DMS79 (cell line): ENCODE measurements at regions not wholly inside any gene's neighbourhood (a gene's known extent, or its start where the extent isn't known, plus 50 kb on each side); places are given as distances from the start of the nearest gene placed in this dataset.

Experiments used
- DNase-seq: peaks from one replicate; lab custom pipeline; 2025; lab: John Stamatoyannopoulos, UW

DNA sequence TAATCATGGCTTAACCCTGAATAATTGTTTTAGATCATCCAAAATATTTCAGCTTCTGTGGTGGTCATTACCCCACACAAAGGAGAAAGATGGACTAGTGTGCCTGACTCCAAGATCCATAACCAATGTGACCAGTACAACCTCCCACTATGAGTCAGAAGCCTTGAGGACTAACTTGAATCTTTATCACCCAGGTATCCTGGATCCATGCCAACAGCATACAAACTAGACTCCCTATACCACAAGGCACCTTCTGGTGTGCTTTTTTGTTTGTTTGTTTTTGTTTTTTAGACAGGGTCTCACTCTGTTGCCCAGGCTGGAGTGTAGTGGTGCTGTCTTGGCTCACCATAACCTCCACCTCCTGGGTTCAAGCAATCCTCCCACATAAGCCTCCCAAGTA is 317.7 kb downstream of the VPS13C start:
- DNase-seq = no peak

DNA sequence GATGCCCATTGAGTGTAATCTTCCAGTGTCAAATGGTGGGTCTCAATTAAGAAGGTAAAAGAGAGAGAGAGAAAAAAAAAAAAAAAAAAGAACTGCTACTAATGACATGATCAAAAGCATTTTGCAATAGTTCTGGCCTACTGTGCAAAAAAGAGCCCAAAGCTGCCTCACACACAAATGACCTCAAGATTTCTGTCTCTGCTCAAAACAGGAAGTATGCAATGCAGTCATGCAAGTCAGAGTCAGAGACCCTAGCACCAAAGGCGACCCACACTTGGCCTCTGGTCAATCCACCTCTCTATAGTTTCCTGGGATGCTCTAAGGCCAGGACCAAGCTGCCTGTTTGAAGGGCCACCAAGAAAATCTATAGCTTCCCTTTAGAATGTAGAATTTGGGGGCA is 323.5 kb downstream of the VPS13C start:
- no peak for DNase-seq

DNA sequence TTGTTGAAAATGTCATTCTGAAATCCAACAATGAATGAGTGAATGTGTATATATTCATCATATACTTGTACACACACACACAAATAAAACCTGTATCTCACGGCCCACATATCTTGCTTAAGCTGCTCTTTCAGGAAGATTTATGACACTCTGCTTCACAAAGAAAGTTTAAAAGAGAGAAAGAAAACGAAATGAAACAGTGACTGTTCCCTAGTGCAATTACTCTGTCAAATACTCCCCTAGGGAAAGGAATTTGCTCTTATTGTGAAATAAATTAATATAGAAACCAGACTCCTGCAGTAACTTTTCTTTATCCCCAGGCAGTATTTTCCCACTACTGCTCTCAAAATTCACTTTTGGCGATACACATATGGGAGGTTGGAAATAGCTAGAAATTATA is 329.1 kb downstream of the VPS13C start:
- DNase-seq = no peak

DNA sequence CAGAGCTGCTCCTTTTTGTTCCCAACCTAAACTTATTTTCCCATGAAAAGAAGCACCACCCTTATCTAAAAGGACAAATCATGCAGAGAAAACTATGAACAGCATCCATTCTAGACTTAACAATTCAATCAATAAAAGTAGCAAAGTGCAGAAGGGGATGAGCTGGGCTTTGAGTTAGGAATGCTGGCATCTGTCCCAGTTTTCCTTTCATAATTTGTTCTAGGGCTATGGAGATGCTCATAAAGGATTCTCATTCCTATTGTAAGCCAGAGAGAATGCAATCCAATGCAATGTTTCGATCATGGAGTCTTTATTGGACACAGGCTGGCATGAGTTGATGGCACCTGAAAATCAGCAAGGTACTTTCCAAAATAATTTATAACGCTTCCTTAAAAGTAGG is 330.6 kb downstream of the VPS13C start:
- DNase-seq = no peak

DNA sequence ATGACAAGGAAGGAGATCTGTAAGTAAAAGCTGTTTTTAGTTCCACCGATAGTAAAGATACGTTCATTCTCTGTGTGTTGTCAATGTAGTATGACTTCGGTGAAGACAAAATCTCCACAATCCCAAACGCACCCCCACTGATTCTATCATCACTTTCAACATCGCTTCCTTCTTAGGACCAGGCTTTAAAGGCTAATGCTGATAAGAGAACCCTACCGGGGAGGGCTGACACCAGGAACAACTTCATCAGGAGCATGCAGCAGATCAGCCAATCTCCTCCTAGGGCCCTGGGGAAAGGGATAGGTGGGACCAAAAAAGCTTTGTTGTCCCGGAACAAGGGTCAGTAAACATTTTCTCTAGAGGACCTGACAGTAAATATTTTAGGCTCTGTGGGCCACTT is 334.1 kb downstream of the VPS13C start:
- no peak for DNase-seq

DNA sequence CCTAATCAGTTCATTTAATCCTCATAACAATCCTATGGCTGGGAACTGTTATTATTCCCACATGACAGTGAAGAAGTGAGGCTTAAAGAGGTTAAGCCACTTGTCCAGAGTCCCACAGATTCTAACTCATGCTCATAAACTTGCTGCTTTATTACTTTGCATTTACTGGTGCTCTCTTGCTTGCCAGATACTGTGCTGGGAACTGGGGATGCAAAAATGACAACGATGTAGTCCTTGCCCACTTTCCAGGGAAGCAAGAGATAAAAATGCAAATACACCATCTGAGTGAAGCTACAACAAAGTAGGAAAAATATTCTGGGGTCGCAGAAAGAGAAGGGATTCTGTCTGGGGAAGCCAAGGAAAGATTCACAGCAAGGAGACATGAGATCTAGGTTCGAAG is 335.0 kb downstream of the VPS13C start:
- no peak for DNase-seq

DNA sequence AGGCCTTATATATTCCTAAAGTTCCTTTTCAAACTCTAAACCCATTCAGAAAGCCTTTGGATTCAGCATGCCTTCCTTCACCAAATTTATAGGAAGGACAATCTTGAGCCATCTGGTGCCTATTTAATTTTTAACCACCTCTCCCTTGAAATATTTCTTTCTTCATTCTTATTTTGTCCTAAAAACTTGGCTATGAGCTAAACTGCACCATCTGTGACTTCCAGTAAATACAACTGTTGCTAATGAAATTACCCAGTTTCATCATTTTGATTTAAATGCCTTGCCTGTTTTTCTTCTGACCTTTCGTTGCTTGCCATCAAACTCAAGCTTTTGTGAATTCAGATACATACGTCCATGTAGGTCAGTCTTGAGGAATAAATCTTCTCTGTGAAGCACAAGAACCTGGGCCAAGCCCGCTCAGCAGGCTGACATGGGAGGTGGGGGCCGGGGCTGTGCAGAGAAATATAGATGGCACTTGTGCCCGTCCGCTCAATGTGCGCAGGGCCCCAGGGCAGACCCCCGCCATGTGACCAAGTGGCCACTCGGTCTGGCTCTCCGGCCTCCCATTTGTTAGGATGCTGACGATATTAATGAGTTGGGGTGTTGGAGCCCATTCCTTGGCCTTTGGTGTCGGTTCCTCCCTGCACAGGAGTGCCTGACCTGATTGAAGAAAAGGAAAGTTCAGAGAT is 335.9 kb downstream of the VPS13C start:
- DNase-seq = no peak

DNA sequence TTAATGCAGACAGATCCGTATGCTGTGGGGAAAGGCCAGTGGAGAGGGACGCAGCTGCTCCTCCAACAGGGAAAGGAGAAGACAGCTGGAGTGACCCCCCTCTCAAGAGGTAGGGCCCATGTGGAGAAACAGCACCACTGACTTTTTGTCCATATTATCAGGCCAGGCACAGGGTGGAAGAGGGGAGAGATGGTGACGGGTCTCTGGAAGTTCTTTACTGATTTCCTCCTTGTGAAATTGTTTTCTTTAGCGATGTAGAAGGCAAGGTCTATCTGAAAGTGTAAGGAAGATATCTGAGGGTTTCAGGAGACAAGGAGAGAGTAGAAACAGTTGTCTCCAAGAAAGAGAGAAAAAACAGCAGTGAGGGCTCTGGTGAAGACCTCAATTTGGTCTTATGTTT is 338.8 kb downstream of the VPS13C start:
- no peak for DNase-seq

DNA sequence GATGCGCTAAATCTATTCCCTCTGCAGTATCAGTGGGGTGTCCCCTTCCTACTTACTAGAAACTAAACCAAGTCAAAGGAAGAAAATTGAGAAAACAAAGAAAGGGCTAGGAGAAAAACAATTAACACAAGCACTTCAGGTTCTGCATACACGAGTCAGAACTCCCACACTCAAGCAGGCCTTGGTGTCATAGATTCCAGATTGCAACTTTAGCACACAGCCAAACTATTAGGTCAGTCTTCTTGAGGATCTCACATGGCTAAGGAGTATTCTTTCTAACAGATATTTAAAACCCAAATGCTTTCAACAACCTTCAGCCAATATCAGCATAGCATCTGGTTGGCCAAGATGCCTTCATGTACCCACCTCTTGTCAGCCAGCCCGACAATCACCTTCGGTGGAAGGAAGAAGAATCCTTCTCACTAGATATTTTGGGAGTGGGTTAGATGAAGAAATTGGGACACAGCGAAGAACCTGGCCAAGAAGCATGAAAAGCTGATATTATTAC is 340.0 kb downstream of the VPS13C start:
- no peak for DNase-seq

DNA sequence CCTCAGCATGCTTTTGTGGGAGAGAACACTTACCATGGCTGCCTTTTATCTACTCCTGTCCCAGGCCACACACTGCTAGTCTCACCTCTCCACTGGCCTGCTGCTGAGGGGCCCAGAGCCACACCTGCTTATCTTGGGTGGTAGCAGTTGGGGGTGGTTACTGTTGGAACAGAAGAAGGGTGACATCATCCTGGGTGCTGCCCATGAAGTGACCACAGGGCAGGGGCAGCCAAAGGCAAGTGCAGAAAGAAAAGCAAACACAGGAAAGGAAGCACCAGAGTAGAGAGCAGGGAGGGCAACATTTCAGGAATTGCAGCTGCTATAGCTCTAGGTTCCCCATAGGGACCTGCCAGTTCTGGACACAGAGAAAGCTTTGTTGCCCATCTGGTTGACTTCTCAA is 345.2 kb downstream of the VPS13C start:
- DNase-seq = no peak

DNA sequence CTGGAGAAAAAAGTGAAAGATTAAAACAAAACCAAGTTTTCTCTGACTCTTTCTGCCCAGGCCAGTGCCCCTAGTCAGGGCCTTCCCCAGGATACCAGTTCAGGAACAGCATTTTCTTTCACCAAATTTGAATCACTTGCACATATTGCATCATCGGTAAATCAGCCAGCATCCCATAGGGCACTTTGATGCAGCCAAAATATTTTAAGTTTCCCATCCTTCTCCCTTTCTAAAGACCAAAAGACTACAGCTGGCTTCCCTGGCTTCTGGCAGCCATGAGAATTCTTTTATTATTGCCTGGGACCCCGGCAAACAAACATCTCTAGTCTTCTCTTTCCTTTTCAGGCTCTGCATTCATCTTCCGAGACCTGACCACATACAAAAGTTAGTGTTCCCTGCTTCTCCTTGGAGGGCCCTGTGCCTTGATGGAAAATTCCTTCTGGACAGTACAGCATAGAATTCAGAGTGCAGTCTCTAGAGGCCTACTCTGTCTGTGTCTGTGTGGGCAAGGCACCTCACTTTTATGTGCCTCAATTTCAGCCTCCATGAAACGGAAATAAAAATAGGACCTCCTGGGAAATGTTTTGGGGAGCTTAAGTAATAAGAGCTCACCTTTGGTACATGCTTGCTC is 348.0 kb downstream of the VPS13C start:
- no peak for DNase-seq

DNA sequence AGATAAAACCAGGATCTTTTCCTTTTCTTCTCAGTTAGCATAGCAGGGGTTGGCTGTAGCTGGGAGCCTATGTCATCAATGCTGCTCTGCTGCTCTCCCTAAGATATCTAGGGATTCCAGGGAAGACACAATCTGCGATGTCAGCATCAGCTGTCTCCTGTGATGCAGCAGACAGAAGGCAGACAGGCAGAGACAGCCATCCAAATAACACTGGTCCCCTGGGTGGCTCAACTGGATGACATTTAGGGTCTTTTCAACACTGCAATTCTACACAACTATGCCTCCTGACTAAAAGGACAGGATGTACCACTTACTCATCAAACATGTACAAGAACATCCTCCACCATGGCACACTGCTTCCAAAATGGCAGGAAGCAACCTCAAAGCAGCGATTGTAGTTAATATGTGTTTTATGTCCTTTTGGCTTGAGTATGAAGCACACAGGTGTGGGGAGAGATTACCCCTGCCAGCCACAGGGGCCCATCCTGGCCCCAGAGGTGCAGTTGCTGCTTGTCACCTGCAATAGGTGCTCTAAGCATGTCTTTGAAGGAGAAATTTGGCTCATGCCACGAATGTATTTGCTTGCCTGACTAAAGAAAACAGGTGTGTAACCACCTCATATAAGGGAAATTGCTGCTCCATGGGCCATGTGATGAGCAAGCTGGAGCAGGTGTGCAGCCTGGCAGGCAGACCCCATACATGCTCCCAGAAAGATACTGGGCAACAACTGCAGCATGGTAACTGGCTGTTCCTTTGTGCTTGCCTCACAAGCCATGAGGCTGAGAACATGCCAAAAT is 357.8 kb downstream of the VPS13C start:
- no peak for DNase-seq

DNA sequence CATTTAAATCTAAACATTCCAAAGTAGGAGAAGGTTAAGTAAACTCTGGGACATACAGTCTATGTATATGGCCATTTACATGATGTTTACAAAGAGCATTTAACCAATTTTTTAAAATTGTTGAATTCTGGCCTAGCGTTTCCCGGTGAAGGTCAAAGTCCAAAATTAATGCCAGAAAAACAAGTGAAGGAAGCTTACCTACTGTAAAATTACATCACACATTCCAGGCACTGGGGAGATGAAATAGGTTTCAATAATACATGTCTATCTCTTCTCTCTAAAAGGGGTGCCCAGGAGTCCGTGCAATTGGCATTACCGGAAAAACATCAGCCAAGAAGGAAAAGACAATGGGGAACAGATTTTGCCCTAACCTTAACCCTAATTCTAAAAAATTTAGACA is 358.8 kb downstream of the VPS13C start:
- no peak for DNase-seq

DNA sequence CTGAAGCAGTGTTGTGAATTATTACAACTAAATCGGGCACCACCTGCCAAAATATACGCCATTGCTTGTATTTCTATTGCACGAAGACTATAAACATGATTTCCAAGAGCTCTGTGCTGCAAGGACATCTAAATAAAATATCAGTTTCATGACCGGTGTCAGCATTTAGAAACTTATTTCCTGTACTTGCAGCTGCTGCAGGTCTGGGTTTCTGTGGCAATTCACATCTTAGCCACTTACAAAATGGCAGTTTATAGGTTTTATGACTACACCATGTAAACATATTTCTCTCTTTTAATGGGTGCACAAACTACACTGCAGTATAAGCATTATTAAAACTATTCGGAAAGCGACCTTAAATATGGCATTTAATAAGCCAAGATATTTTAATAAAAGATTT is 359.4 kb downstream of the VPS13C start:
- DNase-seq = no peak

DNA sequence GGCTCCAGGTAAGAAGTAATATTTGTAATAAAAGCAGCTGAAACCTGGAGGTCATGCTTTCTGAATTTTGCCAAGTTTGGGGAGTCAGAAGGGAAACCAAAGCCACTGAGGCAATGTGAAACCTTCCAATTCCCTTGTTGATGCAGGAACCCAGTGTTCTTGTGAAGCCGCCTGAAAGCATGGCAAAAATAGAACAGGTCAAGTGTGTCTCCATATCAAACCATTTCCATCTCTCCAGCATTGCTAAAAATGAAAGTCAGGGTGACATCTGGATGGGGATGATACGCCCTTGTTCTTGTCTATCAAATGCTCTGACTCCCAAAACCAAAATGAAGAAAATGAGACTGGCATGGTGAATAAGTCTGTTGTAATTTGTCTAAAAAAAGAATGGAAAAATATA is 362.5 kb downstream of the VPS13C start:
- DNase-seq = no peak

DNA sequence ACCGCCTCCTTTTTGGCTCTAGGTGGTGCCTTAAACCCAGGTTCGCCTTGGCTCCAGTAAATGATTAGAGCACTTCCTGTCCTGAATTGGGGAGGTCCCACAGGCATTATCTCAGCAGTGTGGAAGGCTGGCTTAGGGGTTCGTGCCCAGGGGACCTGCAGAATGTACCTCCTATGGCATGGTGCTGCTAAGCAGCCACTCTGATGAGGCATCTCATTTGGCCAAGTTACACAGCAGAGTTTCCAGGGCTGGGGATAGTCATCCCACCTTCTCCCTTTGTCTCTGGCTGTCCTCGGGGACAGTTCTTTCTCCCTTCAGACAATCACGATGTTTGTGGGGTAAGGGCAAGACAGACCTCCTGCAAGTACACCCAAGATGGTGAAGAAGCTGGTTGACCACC is 371.2 kb downstream of the VPS13C start:
- DNase-seq = no peak

DNA sequence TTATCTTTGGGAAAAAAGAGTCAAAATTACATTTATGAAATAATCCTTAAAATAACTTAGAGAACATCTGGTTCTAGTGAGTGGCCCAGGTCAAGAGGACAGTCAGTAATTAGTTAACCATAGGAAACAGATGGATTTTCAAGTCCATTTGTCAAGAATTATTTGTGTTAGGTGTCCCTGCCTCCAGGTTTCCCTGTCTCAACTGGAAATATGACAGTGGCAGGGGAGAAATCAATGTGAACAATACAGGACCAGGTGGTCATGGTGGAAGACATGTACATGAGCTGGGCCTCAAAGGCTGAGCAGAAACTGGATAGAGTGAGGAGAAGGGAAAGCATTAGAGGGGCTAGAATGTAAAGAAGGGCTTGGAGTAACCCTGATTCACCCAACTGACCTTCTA is 372.6 kb downstream of the VPS13C start:
- DNase-seq = no peak

DNA sequence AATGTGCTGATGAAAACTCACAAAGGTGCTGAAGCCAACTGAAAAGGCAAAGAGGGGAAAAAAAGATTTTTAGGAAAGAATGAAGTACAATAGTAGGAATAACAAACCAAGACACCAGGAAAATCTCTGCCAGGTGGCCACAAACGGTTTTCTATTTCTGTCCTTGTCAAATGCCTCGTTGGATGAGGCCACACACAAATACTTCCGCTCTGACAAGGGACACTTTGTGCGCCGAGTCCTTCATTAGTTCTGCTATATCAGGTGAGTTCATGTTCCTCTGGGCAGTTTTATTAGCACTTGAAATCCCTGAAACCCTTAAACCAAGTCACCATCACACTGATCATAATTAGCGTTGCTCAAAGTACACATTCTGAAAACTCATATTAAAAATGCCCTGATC is 373.1 kb downstream of the VPS13C start:
- DNase-seq = no peak

DNA sequence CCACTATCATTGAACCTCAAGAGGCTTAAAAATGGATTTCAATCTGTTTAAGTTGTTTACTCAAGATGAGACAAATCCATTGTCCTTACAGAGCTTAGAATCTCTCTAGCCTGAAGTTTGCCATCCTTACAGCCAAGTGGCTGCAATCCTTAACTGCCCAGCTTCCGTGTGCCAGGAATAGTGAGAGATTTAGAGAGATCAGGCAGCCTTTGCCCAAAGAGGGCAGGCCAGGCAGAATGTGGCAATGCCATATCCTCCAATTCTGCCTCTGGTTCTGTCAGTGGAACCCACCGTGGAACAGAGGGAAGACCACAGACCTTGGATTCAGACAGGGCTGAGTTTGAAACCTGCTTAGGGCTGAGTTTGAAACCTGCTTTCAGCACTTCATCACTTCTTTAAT is 374.3 kb downstream of the VPS13C start:
- DNase-seq = no peak

DNA sequence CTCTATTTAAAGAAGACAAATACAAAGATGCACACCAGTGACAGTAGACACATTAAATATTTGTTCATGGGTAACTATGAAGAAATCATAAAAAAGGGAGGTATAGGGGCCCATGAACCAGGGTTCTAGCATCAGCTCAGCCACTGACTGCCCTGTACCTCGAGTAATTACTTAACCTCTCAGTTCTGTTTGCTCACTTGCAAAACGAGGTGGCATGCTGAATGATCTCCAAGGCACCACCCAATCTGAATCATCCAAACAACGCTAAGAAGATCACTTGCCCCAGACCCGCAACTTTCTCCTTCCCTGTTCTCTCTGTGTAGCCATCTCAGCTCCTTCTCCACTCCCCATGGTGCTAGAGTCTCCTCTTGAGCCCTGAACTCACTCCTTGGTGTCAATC is 374.7 kb downstream of the VPS13C start:
- DNase-seq = no peak

DNA sequence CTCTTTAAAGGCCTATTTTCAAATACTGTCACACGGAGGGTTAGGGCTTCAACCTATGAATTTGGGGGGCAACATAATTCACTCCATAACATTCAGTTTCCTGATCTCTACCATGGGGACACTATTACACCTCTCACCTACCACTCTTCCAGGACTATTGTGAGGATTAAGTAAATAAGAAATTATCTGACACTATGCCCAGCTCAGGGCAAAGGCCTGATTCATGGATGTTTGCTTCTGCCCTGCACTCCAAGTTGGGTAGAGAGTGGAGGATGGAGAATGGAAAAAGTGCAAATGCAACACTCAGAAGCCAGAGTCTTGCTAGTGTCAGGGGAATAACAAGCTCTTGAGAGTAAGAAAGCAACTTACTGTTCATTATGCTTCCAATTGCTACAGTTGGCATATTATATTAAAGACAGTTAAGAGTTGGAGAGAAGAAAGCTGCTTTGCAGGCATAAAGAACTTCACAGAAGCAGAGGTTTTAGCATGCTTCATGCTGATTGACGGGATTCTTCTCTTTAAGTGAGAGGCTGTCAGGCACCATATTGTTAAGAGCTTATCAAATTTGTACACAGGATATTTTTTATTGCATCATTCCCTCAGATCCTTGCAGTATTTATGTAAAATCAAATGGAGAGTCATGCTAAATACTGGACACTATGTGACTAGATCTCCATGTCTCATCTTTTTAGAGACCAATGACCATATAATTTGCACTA is 375.3 kb downstream of the VPS13C start:
- DNase-seq = no peak

DNA sequence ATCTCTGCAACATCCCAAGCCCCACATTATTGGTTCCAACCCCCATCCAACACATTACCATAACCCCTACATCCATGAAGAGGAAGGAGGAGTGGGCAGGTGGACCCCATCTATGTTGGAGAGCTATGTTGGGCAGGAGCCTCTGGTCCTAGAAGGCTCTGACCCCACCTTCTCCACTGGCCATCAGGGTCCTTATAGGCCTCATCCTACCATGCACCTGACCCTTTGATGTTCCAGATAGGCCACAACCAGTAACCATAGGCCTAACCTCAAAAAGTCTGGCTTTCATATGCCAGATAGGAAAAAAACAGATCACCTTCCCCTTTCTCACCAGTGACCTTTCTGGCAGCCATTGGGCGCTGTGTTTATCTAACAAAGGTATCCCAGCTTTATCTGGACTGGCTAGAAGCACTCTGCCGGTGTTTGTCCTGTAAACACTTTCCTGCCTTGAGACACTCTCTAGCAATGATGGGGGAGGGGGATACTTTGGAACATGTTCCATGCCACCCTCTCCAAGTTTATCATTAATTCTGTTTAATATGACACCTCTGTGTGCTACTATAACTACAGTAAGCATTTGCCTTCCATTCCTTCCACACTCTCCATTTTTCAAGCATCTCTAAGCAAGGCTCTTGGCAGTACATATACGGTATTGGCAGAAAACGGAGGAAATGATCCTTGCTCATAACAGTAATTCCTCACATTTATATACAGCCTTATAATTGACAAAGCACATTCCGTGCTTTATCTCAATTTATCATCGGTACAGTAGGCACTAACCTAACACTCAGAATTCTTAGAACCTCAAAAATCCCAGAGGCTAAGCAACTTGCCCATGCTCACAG is 377.1 kb downstream of the VPS13C start:
- DNase-seq = no peak
